Nephron (organoid): ENCODE measurements at regions not wholly inside any gene's neighbourhood (a gene's known extent, or its start where the extent isn't known, plus 50 kb on each side); places are given as distances from the start of the nearest gene placed in this dataset.
"Not testable (repeated sequence)": the region's sequence is repeated elsewhere in the genome, so short reads cannot be mapped to it uniquely, and the experiment has no call there.

Experiments used
- H3K27ac Mint-ChIP-seq, 3 experiments: 2 replicates each; pipeline ENCODE4 v1.8.0; 2020; ENCODE audit warnings: mixed read lengths in 3 of 3, mild to moderate bottlenecking in 2 of 3, moderate library complexity in 1 of 3
- H3K27me3 Mint-ChIP-seq: 2 replicates; pipeline ENCODE4 v1.8.0; 2021; ENCODE audit warnings: low read depth, mild to moderate bottlenecking, moderate library complexity, mixed read lengths
- H3K36me3 Mint-ChIP-seq: 2 replicates; pipeline ENCODE4 v1.8.0; 2020; ENCODE audit warnings: low read depth, mixed read lengths
- H3K4me1 Mint-ChIP-seq: 2 replicates; pipeline ENCODE4 v1.8.0; 2020; ENCODE audit warnings: mixed read lengths
- H3K4me3 Mint-ChIP-seq, 3 experiments: 2 replicates each; pipeline ENCODE4 v1.8.0; 2020; ENCODE audit warnings: mild to moderate bottlenecking in 3 of 3, mixed read lengths in 3 of 3, moderate library complexity in 2 of 3
- H3K9me3 Mint-ChIP-seq: 2 replicates; pipeline ENCODE4 v1.8.0; 2020; ENCODE audit warnings: mixed read lengths
- CTCF ChIP-seq, 3 experiments: fragments of 200-600 bp; sonication (generic); IDR thresholded peaks; one replicate each; pipeline ENCODE4 v1.5.0; 2021; ENCODE audit warnings: antibody characterized with exemption in 3 of 3; ENCODE audit not compliant: unreplicated experiment in 3 of 3

GRCh38 chr5:57069115-57069835 is 104.6 kb upstream of the GPBP1 start:
- Mint-ChIP-seq H3K36me3 (no peaks in the 10 kb centered on the region), H3K27me3 (peaks cover 4% of the 10 kb centered on the region)
- TF ChIP-seq CTCF (IDR thresholded peaks at IDR 0.05; ENCODE audit: unreplicated experiment in 3 of 3) = no peak

GRCh38 chr5:57072218-57072892 is 101.5 kb upstream of the GPBP1 start:
- no peaks in the 10 kb centered on the region for H3K4me1 Mint-ChIP-seq
- no peak for TF ChIP-seq CTCF (IDR thresholded peaks at IDR 0.05; ENCODE audit: unreplicated experiment in 3 of 3)
- no peak overlapping the region for H3K27ac Mint-ChIP-seq
- H3K4me3 Mint-ChIP-seq = no peak overlapping the region
- no peaks in the 10 kb centered on the region for H3K36me3 Mint-ChIP-seq
- H3K9me3 Mint-ChIP-seq = peaks cover 7% of the 10 kb centered on the region
- peaks cover 4% of the 10 kb centered on the region for H3K27me3 Mint-ChIP-seq

More at GRCh38 chr5:57069115-57069835, 104.6 kb upstream of the GPBP1 start:
- Mint-ChIP-seq H3K9me3 (peaks cover 3% of the 10 kb centered on the region), H3K27ac (no peak overlapping the region), H3K4me1 (no peaks in the 10 kb centered on the region), H3K4me3 (no peak overlapping the region)

- Mint-ChIP-seq H3K27me3 (no peaks in the 10 kb centered on the region), H3K36me3 (no peaks in the 10 kb centered on the region), H3K4me1 (no peaks in the 10 kb centered on the region), H3K4me3 (no peak overlapping the region), H3K9me3 (peaks cover 2% of the 10 kb centered on the region), H3K27ac (no peak overlapping the region)
- no peak for TF ChIP-seq CTCF (IDR thresholded peaks at IDR 0.05; ENCODE audit: unreplicated experiment in 3 of 3)
Measured at GRCh38 chr5:57082441-57083067, 91.3 kb upstream of the GPBP1 start.

- Mint-ChIP-seq H3K4me1 (no peaks in the 10 kb centered on the region), H3K4me3 (no peak overlapping the region), H3K27ac (no peak overlapping the region), H3K27me3 (no peaks in the 10 kb centered on the region), H3K9me3 (peaks cover 2% of the 10 kb centered on the region), H3K36me3 (no peaks in the 10 kb centered on the region)
- no peak for TF ChIP-seq CTCF (IDR thresholded peaks at IDR 0.05; ENCODE audit: unreplicated experiment in 3 of 3)
Measured at GRCh38 chr5:57085306-57086081, 88.4 kb upstream of the GPBP1 start.

- H3K36me3 Mint-ChIP-seq, H3K4me3 Mint-ChIP-seq, H3K27me3 Mint-ChIP-seq, H3K9me3 Mint-ChIP-seq, H3K27ac Mint-ChIP-seq, H3K4me1 Mint-ChIP-seq: not testable (repeated sequence)
Measured at GRCh38 chr5:57087947-57088346, 85.9 kb upstream of the GPBP1 start.
